ENCODE measurements at regions not wholly inside any gene's neighbourhood (a gene's known extent, or its start where the extent isn't known, plus 50 kb on each side); places are given as distances from the start of the nearest gene placed in this dataset.

GRCh38 chr1:208298593-208299269, 54.5 kb upstream of the PLXNA2 start:
- no peak for DNase-seq (ENCODE audit: low read depth in 2 of 2)

GRCh38 chr1:208300084-208300770, 56.0 kb upstream of the PLXNA2 start:
- DNase-seq (ENCODE audit: low read depth in 2 of 2) = no peak

- DNase-seq (ENCODE audit: low read depth in 2 of 2) = no peak
These were observed 58.6 kb upstream of the PLXNA2 start for GRCh38 chr1:208302699-208303238.

- DNase-seq (ENCODE audit: low read depth in 2 of 2) = no peak
These were observed 59.8 kb upstream of the PLXNA2 start for GRCh38 chr1:208303743-208304712.

GRCh38 chr1:208308221-208308620, 64.0 kb upstream of the PLXNA2 start:
- no peak for DNase-seq (ENCODE audit: low read depth in 2 of 2)

GRCh38 chr1:208309771-208310170, 65.6 kb upstream of the PLXNA2 start:
- no peak for DNase-seq (ENCODE audit: low read depth in 2 of 2)

GRCh38 chr1:208312706-208313105, 68.5 kb upstream of the PLXNA2 start:
- DNase-seq (ENCODE audit: low read depth in 2 of 2) = no peak

GRCh38 chr1:208314431-208314830, 70.2 kb upstream of the PLXNA2 start:
- DNase-seq (ENCODE audit: low read depth in 2 of 2) = no peak

- no peak for DNase-seq (ENCODE audit: low read depth in 2 of 2)
These were observed 74.1 kb upstream of the PLXNA2 start for GRCh38 chr1:208318150-208318734.

- no peak for DNase-seq (ENCODE audit: low read depth in 2 of 2)
These were observed 79.8 kb upstream of the PLXNA2 start for GRCh38 chr1:208324005-208324404.

- DNase-seq (ENCODE audit: low read depth in 2 of 2) = no peak
These were observed 81.8 kb upstream of the PLXNA2 start for GRCh38 chr1:208326033-208326432.

GRCh38 chr1:208329300-208329699, 85.1 kb upstream of the PLXNA2 start:
- DNase-seq (ENCODE audit: low read depth in 2 of 2) = no peak

- no peak for DNase-seq (ENCODE audit: low read depth in 2 of 2)
These were observed 88.0 kb upstream of the PLXNA2 start for GRCh38 chr1:208332036-208332773.

GRCh38 chr1:208332774-208333126, 88.6 kb upstream of the PLXNA2 start:
- no peak for DNase-seq (ENCODE audit: low read depth in 2 of 2)

- DNase-seq (ENCODE audit: low read depth in 2 of 2) = no peak
These were observed 89.5 kb upstream of the PLXNA2 start for GRCh38 chr1:208333676-208334075.

GRCh38 chr1:208335371-208336136, 91.4 kb upstream of the PLXNA2 start:
- DNase-seq (ENCODE audit: low read depth in 2 of 2) = no peak

GRCh38 chr1:208336137-208336518, 91.9 kb upstream of the PLXNA2 start:
- no peak for DNase-seq (ENCODE audit: low read depth in 2 of 2)

GRCh38 chr1:208339911-208340310, 95.7 kb upstream of the PLXNA2 start:
- DNase-seq (ENCODE audit: low read depth in 2 of 2) = no peak

- no peak for DNase-seq (ENCODE audit: low read depth in 2 of 2)
These were observed 99.0 kb upstream of the PLXNA2 start for GRCh38 chr1:208343226-208343625.

- DNase-seq (ENCODE audit: low read depth in 2 of 2) = no peak
These were observed 100.1 kb upstream of the PLXNA2 start for GRCh38 chr1:208344202-208344857.
